GM19035 (cell line): ENCODE measurements at regions not wholly inside any gene's neighbourhood (a gene's known extent, or its start where the extent isn't known, plus 50 kb on each side); places are given as distances from the start of the nearest gene placed in this dataset.
A peak's percentile ranks its signal among the peaks of the same experiment; 100 is the strongest.

Source experiments
- ATAC-seq: cut with Tn5 transposase; IDR thresholded peaks from one replicate; pipeline ENCODE4 v1.9.1; 2021; ENCODE audit not compliant: unreplicated experiment

- ATAC-seq = no peak
Observed at GRCh38 chr11:115894176-115894575, 390.0 kb upstream of the CADM1 start.

GRCh38 chr11:115893461-115894099 is 389.4 kb upstream of the CADM1 start:
- ATAC-seq = no peak

- ATAC-seq = no peak
Observed at GRCh38 chr11:115892016-115892415, 387.8 kb upstream of the CADM1 start.

- ATAC-seq = no peak
Observed at GRCh38 chr11:115891581-115891980, 387.4 kb upstream of the CADM1 start.

GRCh38 chr11:115890500-115890899 is 386.3 kb upstream of the CADM1 start:
- ATAC-seq = no peak

GRCh38 chr11:115889712-115890111 is 385.5 kb upstream of the CADM1 start:
- no peak for ATAC-seq

- no peak for ATAC-seq
Observed at GRCh38 chr11:115887727-115888126, 383.5 kb upstream of the CADM1 start.

GRCh38 chr11:115887316-115887715 is 383.1 kb upstream of the CADM1 start:
- no peak for ATAC-seq

GRCh38 chr11:115886422-115886733 is 382.2 kb upstream of the CADM1 start:
- no peak for ATAC-seq

GRCh38 chr11:115885535-115886421 is 381.6 kb upstream of the CADM1 start:
- ATAC-seq = no peak

GRCh38 chr11:115884800-115885534 is 380.8 kb upstream of the CADM1 start:
- no peak for ATAC-seq

- peak; percentile 83 for ATAC-seq
Observed at GRCh38 chr11:115874843-115875242, 370.6 kb upstream of the CADM1 start.

- ATAC-seq = no peak
Observed at GRCh38 chr11:115873813-115874212, 369.6 kb upstream of the CADM1 start.

GRCh38 chr11:115872416-115872815 is 368.2 kb upstream of the CADM1 start:
- ATAC-seq = no peak

GRCh38 chr11:115871161-115871760 is 367.0 kb upstream of the CADM1 start:
- no peak for ATAC-seq

- peak; percentile 77 for ATAC-seq
Observed at GRCh38 chr11:115869780-115870431, 365.7 kb upstream of the CADM1 start.

- ATAC-seq = no peak
Observed at GRCh38 chr11:115869131-115869530, 364.9 kb upstream of the CADM1 start.

- ATAC-seq = no peak
Observed at GRCh38 chr11:115860246-115860645, 356.0 kb upstream of the CADM1 start.

- no peak for ATAC-seq
Observed at GRCh38 chr11:115848611-115849010, 344.4 kb upstream of the CADM1 start.

- no peak for ATAC-seq
Observed at GRCh38 chr11:115848080-115848479, 343.9 kb upstream of the CADM1 start.

- no peak for ATAC-seq
Observed at GRCh38 chr11:115845872-115846271, 341.7 kb upstream of the CADM1 start.
